ENCODE measurements at regions not wholly inside any gene's neighbourhood (a gene's known extent, or its start where the extent isn't known, plus 50 kb on each side); places are given as distances from the start of the nearest gene placed in this dataset.

DNA sequence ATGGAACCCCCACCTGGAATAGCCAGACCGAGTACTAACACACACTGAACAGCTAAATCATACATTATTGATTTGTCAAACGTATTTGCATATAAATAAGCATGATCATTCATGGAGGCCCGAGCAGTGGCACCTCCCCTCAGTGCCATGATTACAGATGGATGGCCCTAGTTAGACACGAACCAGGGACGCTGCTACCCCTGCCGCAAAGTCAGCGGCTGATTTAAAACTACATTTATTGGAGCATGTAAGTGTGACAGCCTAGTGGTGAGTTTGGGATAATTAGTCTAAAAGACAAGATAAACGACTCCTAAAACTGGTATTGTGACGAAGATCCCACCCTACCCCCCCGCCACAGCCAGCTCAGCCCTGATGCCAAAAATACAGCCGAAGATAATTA, 159.1 kb upstream of the MAFB start:
- Histone ChIP-seq H3K36me3 (ENCODE audit: control insufficient read depth in 4 of 4, insufficient read depth in 4 of 4, low read length in 3 of 4) (no peaks in the 10 kb centered on the region), H3K4me3 (ENCODE audit: control insufficient read depth in 1 of 7, extremely low read depth in 1 of 7, insufficient read depth in 4 of 7, low read depth in 2 of 7, low read length in 6 of 7) (no peak overlapping the region), H3K9me3 (ENCODE audit: control extremely low read depth in 1 of 5, control insufficient read depth in 4 of 5, insufficient read depth in 2 of 5, low read depth in 1 of 5, low read length in 4 of 5) (peaks cover 0 to 3% (median 0%) of the 10 kb centered on the region in 5 experiments), H3K27me3 (replicated peaks in 2 of 5; ENCODE audit: control insufficient read depth in 4 of 5, insufficient read depth in 5 of 5, low read length in 4 of 5) (no peaks in the 10 kb centered on the region), H3K4me1 (ENCODE audit: control extremely low read depth in 1 of 4, control insufficient read depth in 4 of 4, insufficient read depth in 4 of 4, low read length in 3 of 4) (peaks cover 0 to 5% (median 1%) of the 10 kb centered on the region in 4 experiments), H3K27ac (ENCODE audit: insufficient read depth in 1 of 2, low read depth in 1 of 2, low read length in 2 of 2, poor library complexity in 1 of 2, severe bottlenecking in 2 of 2) (no peak overlapping the region)
- DNase-seq: no peak
- CTCF ChIA-PET: no interaction called here
- 95% methylated on average over 10 of the region's 11 CpGs for WGBS (ENCODE audit: insufficient coverage)
- POLR2A ChIA-PET: no interaction called here

GRCh38 chr20:40848526-40848925, 159.5 kb upstream of the MAFB start:
- Histone ChIP-seq H3K36me3 (ENCODE audit: control insufficient read depth in 4 of 4, insufficient read depth in 4 of 4, low read length in 3 of 4) (no peaks in the 10 kb centered on the region), H3K27me3 (replicated peaks in 2 of 5; ENCODE audit: control insufficient read depth in 4 of 5, insufficient read depth in 5 of 5, low read length in 4 of 5) (no peaks in the 10 kb centered on the region), H3K4me3 (ENCODE audit: control insufficient read depth in 1 of 7, extremely low read depth in 1 of 7, insufficient read depth in 4 of 7, low read depth in 2 of 7, low read length in 6 of 7) (no peak overlapping the region), H3K9me3 (ENCODE audit: control extremely low read depth in 1 of 5, control insufficient read depth in 4 of 5, insufficient read depth in 2 of 5, low read depth in 1 of 5, low read length in 4 of 5) (peaks cover 0 to 3% (median 0%) of the 10 kb centered on the region in 5 experiments), H3K27ac (ENCODE audit: insufficient read depth in 1 of 2, low read depth in 1 of 2, low read length in 2 of 2, poor library complexity in 1 of 2, severe bottlenecking in 2 of 2) (no peak overlapping the region), H3K4me1 (ENCODE audit: control extremely low read depth in 1 of 4, control insufficient read depth in 4 of 4, insufficient read depth in 4 of 4, low read length in 3 of 4) (peaks cover 0 to 5% (median 1%) of the 10 kb centered on the region in 4 experiments)
- WGBS (ENCODE audit: insufficient coverage): 96% methylated on average over 9 of the region's 9 CpGs
- ChIA-PET POLR2A (no interaction called here), CTCF (no interaction called here)
- DNase-seq: no peak

DNA sequence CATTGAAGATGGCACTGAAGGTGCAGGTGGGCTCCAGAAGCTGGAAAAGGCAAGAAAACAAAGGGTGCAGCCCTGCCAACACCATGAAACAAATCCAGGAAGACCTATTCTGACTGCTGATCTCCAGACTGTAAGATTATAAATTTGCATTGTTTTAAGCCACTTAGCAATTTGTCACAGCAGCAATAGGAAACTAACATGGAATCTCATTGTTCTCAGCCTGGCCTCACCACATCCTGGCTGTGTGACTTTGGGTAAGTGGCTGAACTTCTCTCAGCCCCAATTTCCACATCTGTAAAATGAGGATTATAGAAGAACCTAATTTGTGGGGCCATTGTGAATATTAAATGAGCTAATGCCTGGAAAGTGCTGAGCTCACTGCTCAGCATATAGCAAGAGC, 160.4 kb upstream of the MAFB start:
- ChIA-PET CTCF (no interaction called here), POLR2A (no interaction called here)
- H3K9me3 ChIP-seq (ENCODE audit: control extremely low read depth in 1 of 5, control insufficient read depth in 4 of 5, insufficient read depth in 2 of 5, low read depth in 1 of 5, low read length in 4 of 5): peaks cover 0 to 3% (median 0%) of the 10 kb centered on the region in 5 experiments
- H3K4me1 ChIP-seq (ENCODE audit: control extremely low read depth in 1 of 4, control insufficient read depth in 4 of 4, insufficient read depth in 4 of 4, low read length in 3 of 4): peaks cover 0 to 4% (median 1%) of the 10 kb centered on the region in 4 experiments
- no peak overlapping the region for H3K4me3 ChIP-seq (ENCODE audit: control insufficient read depth in 1 of 7, extremely low read depth in 1 of 7, insufficient read depth in 4 of 7, low read depth in 2 of 7, low read length in 6 of 7)
- H3K27me3 ChIP-seq (replicated peaks in 2 of 5; ENCODE audit: control insufficient read depth in 4 of 5, insufficient read depth in 5 of 5, low read length in 4 of 5): no peaks in the 10 kb centered on the region
- no peak for DNase-seq
- no peaks in the 10 kb centered on the region for H3K36me3 ChIP-seq (ENCODE audit: control insufficient read depth in 4 of 4, insufficient read depth in 4 of 4, low read length in 3 of 4)
- H3K27ac ChIP-seq (ENCODE audit: insufficient read depth in 1 of 2, low read depth in 1 of 2, low read length in 2 of 2, poor library complexity in 1 of 2, severe bottlenecking in 2 of 2): no peak overlapping the region

GRCh38 chr20:40851051-40851450, 162.0 kb upstream of the MAFB start:
- 92% methylated on average over 5 of the region's 5 CpGs for WGBS (ENCODE audit: insufficient coverage)
- Histone ChIP-seq H3K9me3 (ENCODE audit: control extremely low read depth in 1 of 5, control insufficient read depth in 4 of 5, insufficient read depth in 2 of 5, low read depth in 1 of 5, low read length in 4 of 5) (no peaks in the 10 kb centered on the region), H3K4me3 (ENCODE audit: control insufficient read depth in 1 of 7, extremely low read depth in 1 of 7, insufficient read depth in 4 of 7, low read depth in 2 of 7, low read length in 6 of 7) (no peak overlapping the region), H3K27ac (ENCODE audit: insufficient read depth in 1 of 2, low read depth in 1 of 2, low read length in 2 of 2, poor library complexity in 1 of 2, severe bottlenecking in 2 of 2) (no peak overlapping the region), H3K27me3 (replicated peaks in 2 of 5; ENCODE audit: control insufficient read depth in 4 of 5, insufficient read depth in 5 of 5, low read length in 4 of 5) (peaks cover 0 to under 1% (median 0%) of the 10 kb centered on the region in 5 experiments), H3K4me1 (ENCODE audit: control extremely low read depth in 1 of 4, control insufficient read depth in 4 of 4, insufficient read depth in 4 of 4, low read length in 3 of 4) (no peaks in the 10 kb centered on the region), H3K36me3 (ENCODE audit: control insufficient read depth in 4 of 4, insufficient read depth in 4 of 4, low read length in 3 of 4) (no peaks in the 10 kb centered on the region)
- ChIA-PET CTCF (no interaction called here), POLR2A (no interaction called here)
- DNase-seq: no peak

DNA sequence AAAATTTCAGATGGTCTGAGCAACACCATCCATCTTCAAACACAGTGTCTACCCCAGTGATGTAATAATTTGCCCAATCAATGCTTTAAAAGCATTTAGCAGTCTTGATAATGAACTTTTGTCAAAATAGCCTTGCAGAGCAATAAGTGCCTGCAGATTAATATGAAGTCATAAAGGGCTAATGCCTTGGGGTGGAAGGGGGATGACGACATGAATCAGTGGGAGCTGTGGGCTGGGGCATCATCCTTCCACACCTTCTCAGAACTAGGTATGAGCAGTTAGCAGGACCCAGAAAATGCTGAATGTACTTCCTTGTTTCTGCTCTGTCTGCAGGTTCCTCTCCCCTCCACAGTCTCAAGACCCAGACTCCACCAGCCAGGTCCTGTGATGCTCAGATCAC, 166.2 kb upstream of the MAFB start:
- CTCF ChIA-PET: no interaction called here
- H3K9me3 ChIP-seq (ENCODE audit: control extremely low read depth in 1 of 5, control insufficient read depth in 4 of 5, insufficient read depth in 2 of 5, low read depth in 1 of 5, low read length in 4 of 5): no peaks in the 10 kb centered on the region
- no peak overlapping the region for H3K4me3 ChIP-seq (ENCODE audit: control insufficient read depth in 1 of 7, extremely low read depth in 1 of 7, insufficient read depth in 4 of 7, low read depth in 2 of 7, low read length in 6 of 7)
- peak in 2 of 3 donors; percentile 17 for DNase-seq
- peaks cover 0 to 4% (median 0%) of the 10 kb centered on the region in 5 experiments for H3K27me3 ChIP-seq (replicated peaks in 2 of 5; ENCODE audit: control insufficient read depth in 4 of 5, insufficient read depth in 5 of 5, low read length in 4 of 5)
- H3K36me3 ChIP-seq (ENCODE audit: control insufficient read depth in 4 of 4, insufficient read depth in 4 of 4, low read length in 3 of 4): no peaks in the 10 kb centered on the region
- WGBS (ENCODE audit: insufficient coverage): 63% methylated on average over 1 of the region's 1 CpG
- no peaks in the 10 kb centered on the region for H3K4me1 ChIP-seq (ENCODE audit: control extremely low read depth in 1 of 4, control insufficient read depth in 4 of 4, insufficient read depth in 4 of 4, low read length in 3 of 4)
- POLR2A ChIA-PET: no interaction called here
- no peak overlapping the region for H3K27ac ChIP-seq (ENCODE audit: insufficient read depth in 1 of 2, low read depth in 1 of 2, low read length in 2 of 2, poor library complexity in 1 of 2, severe bottlenecking in 2 of 2)

DNA sequence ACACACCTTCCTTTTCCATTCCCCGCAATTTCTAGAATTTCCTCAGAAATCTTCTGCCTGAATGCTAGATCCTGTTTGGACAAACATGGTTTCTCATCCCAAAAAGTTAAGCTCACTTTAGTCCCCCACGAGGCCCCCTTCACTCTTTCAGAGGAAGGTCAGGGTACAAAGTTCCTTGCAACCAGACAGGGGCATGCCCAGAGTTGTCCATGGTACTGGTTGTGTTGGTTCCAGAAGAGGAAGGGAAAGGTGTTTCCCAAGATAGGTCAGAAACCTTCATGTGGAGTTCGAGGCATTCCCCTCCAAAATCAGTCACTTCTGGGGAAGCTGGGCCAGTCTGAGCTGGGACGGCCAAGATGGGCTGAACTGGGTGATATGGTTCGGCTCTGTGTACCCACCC, 167.6 kb upstream of the MAFB start:
- POLR2A ChIA-PET: no interaction called here

GRCh38 chr20:40860487-40860902, 168.1 kb upstream of the TOP1 start:
- Histone ChIP-seq H3K27ac (ENCODE audit: insufficient read depth in 1 of 2, low read depth in 1 of 2, low read length in 2 of 2, poor library complexity in 1 of 2, severe bottlenecking in 2 of 2) (no peak overlapping the region), H3K4me3 (ENCODE audit: control insufficient read depth in 1 of 7, extremely low read depth in 1 of 7, insufficient read depth in 4 of 7, low read depth in 2 of 7, low read length in 6 of 7) (no peak overlapping the region), H3K36me3 (ENCODE audit: control insufficient read depth in 4 of 4, insufficient read depth in 4 of 4, low read length in 3 of 4) (no peaks in the 10 kb centered on the region), H3K9me3 (ENCODE audit: control extremely low read depth in 1 of 5, control insufficient read depth in 4 of 5, insufficient read depth in 2 of 5, low read depth in 1 of 5, low read length in 4 of 5) (no peaks in the 10 kb centered on the region), H3K27me3 (replicated peaks in 2 of 5; ENCODE audit: control insufficient read depth in 4 of 5, insufficient read depth in 5 of 5, low read length in 4 of 5) (peaks cover 0 to 4% (median 0%) of the 10 kb centered on the region in 5 experiments), H3K4me1 (ENCODE audit: control extremely low read depth in 1 of 4, control insufficient read depth in 4 of 4, insufficient read depth in 4 of 4, low read length in 3 of 4) (no peaks in the 10 kb centered on the region)
- POLR2A ChIA-PET: no interaction called here
- 98% methylated on average over 6 of the region's 8 CpGs for WGBS (ENCODE audit: insufficient coverage)
- CTCF ChIA-PET: interaction anchor here (1.5 kb wide), 1 partner anchor 10 kb away, joined by 4 read pairs; no protein-coding TSS in a partner anchor
- DNase-seq: no peak

More for the DNA sequence above, 167.6 kb upstream of the MAFB start:
- H3K27ac ChIP-seq (ENCODE audit: insufficient read depth in 1 of 2, low read depth in 1 of 2, low read length in 2 of 2, poor library complexity in 1 of 2, severe bottlenecking in 2 of 2): no peak overlapping the region
- no peaks in the 10 kb centered on the region for H3K36me3 ChIP-seq (ENCODE audit: control insufficient read depth in 4 of 4, insufficient read depth in 4 of 4, low read length in 3 of 4)
- no peaks in the 10 kb centered on the region for H3K4me1 ChIP-seq (ENCODE audit: control extremely low read depth in 1 of 4, control insufficient read depth in 4 of 4, insufficient read depth in 4 of 4, low read length in 3 of 4)
- 86% methylated on average over 3 of the region's 5 CpGs for WGBS (ENCODE audit: insufficient coverage)
- no peaks in the 10 kb centered on the region for H3K9me3 ChIP-seq (ENCODE audit: control extremely low read depth in 1 of 5, control insufficient read depth in 4 of 5, insufficient read depth in 2 of 5, low read depth in 1 of 5, low read length in 4 of 5)
- no peak overlapping the region for H3K4me3 ChIP-seq (ENCODE audit: control insufficient read depth in 1 of 7, extremely low read depth in 1 of 7, insufficient read depth in 4 of 7, low read depth in 2 of 7, low read length in 6 of 7)
- CTCF ChIA-PET: no interaction called here
- peaks cover 0 to 4% (median 0%) of the 10 kb centered on the region in 5 experiments for H3K27me3 ChIP-seq (replicated peaks in 2 of 5; ENCODE audit: control insufficient read depth in 4 of 5, insufficient read depth in 5 of 5, low read length in 4 of 5)
- DNase-seq: no peak

All from common myeloid progenitor, CD34-positive (primary cell).